HG02571 (cell line): ENCODE measurements at regions not wholly inside any gene's neighbourhood (a gene's known extent, or its start where the extent isn't known, plus 50 kb on each side); places are given as distances from the start of the nearest gene placed in this dataset.

Experiments
- ATAC-seq: cut with Tn5 transposase; IDR thresholded peaks from one replicate; pipeline ENCODE4 v1.9.1; 2021; ENCODE audit warnings: mild to moderate bottlenecking, moderate library complexity; ENCODE audit not compliant: unreplicated experiment

DNA sequence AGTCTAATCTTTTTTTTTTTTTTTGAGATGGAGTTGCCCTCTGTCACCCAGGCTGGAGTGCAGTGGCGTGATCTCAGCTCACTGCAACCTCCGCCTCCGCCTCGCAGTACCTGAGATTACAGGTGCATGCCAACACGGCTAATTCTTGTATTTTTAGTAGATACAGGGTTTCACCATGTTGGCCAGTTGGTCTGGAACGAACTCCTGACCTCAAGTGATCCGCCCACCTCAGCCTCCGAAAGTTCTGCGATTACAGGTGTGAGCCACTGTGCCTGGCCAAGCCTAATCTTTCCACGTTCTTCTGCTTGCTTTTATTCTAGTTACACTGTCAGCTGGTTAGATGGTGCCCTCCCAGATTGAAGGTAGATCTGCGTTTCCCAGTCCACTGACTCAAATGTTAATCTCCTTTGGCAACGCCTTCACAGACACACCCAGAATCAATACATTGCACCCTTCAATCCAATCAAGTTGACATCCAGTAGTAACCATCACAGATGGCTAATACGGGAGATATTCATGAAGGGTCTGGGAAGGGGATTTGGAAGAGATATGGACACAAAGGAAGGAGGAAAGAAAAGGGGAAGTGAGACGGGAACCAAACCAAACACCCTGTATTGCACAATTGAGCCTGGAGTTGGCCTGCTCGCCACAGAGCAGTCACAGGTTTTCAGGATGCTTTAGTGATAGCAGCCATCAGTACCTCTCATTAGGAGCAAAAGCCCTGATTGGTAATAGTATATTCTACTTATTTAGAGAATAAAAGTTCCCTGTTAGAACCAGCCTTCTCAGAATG lies 229.8 kb downstream of the PIK3C3 start:
- ATAC-seq = no peak

DNA sequence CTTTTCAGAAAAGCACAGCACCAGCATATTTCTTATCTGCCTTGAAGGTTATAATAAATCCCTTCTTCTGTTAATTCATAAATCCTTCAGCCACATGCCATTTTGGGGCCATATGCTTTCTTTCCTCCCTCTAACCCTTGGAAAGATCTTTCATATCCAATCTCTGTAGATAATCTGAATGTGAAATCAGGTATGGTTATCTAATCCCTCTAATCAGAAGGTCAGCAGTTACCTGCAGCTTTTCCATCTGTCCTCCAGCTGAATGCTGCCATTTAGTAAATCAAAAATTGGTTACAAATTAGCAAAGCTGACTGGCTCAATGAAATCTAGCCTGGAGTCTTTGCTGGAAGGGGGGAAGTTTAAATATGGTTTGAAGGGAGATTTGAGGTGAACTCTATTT lies 230.5 kb downstream of the PIK3C3 start:
- ATAC-seq = no peak

DNA sequence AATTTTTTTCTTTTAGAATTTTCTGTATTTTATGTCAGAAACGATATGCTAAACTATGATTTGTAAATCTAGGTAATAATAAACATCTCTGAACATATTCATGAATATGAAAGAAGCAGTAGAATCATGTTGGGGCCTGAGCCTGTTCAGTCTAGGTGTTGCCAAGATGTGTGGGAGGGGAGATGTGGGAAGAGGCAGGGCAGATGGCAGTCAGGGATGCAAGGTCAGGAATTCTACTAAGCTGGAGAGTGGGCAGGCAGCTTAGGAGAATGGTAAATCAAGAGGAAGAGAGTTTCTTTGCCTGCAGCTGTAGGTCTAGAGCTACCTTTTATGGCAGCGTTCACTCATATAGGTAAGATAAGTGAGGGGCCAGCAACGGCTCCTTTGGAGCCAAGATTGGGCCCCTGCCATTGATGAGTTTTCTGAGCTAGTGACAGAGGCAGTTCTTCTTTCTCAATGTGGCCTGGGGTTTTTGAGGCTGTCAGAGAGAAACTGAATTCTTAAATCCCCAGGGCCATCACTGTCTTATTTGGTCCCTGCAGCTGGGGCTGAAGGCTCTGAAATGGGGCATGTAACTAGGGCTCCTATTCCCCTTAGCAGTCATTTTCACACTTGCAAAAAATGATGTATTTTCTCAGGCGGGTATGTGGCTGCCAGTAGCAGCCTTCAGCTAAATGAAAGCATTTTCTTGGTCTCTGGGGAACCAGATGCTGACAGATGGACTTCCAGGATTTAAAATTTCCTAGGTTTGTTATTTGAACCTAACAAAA lies 232.8 kb downstream of the PIK3C3 start:
- peak; percentile 81 for ATAC-seq

DNA sequence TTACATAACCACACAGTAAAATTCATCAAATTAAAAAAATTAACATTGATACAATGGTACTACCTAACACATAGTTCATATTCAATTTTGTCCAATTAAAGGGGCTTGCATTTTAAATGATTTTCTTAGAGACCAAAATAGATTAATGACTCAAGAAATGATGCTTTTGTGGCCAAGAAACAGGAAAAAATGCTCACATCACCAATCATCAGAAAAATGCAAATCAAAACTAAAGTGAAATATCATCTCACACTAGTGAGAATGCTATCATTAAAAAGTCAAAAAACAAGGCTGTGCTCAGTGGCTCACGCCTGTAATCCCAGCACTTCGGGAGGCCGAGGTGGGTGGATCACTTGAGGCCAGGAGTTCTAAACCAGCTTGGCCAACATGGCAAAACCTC lies 235.6 kb downstream of the PIK3C3 start:
- ATAC-seq = no peak

DNA sequence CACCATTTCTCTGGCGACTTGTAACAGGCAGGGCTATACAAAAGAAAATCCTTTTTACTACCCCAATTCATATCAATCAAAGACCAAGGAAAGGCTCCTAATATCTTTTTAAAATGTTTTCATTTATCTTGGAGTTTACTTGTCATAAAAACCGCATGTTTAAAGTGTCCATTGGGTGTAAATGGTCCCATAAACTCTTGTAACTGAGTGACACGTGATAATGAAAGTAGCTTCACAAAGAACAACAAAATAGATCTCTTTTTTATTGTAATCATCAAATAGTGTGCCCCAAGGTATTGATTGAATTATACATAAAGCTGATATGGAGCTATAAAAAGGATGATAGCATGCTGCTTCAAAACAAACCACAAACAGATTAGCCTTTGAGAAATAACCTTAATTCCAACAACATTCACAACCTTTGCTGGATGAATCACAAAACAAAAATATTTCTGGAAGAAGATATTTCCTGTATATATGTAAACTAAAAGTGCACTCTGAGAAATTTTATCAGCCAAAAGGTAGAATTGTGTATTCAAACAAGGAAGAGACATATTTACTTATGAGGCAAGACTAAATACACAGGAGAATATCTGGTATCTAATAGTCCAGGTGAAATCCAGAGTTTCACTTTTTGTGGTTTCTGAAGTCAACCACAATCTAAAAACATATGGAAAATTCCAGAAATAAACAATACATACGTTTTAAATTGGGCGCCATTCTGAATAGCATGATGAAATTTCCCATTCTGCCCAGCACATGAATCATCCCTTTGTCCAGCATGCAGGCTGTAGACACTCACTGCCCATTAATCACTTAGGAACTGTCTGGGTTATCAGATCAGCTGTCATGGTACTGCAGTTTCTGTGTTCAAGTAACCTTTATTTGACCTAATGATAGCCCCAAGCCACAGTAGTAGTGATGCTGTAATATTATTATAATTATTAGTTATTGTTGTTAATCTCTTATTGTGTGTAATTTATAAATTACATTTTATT lies 237.5 kb downstream of the PIK3C3 start:
- no peak for ATAC-seq

DNA sequence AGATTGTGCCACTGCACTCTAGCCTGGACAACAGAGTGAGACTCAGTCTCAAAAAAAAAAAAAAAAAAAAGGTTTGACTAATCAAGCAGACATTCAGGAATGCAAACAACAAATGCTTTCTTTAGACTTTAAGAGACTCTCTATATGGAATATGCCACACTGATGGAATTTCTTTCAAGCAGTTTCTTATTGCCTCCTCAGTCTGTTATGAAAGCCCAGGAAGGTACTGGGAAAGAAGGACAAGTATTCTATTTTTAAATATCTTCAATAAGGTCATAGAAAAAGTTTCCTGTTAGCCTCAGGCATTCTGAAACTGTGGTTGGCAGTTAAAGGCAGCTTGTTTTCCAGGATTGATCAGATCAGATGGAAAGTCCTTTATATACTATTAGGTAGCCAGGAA lies 241.6 kb downstream of the PIK3C3 start:
- ATAC-seq = no peak

DNA sequence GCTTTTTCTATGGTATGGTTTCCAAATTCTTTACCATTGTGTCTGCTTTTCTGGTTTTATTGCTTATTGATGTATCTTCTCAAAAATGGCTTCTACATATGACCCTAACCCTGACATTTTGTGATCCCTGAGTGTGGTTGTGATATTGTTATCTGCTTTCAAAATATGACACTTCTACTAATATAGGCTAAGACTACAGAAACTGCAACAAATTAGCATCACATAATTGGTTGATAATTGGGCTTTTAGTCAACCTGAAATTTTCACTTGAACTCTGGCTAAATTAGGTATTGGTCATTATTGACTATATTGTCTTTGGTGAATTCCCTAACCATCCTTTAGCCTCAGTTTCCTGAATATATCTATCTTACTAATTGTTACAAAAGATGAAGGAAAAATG lies 246.1 kb downstream of the PIK3C3 start:
- ATAC-seq = no peak

DNA sequence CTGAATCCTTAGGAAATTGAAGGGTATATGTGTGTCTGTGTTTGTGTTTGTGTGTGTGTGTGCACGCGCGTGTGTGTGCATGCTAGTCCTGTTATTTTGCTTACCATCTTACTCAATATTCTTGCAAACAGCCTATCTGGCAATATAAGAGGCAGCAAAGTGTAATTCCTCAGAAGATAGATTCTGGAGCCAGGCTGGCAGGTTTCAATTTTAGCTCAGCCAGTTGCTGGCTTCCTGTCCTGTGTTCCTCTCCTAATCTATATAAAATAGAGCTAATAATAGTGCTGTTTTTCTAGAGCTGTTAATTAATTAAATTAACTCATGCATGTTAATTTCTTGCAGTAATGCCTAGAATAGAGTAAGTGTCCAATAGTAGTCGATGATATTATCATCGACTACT lies 256.2 kb downstream of the PIK3C3 start:
- no peak for ATAC-seq

DNA sequence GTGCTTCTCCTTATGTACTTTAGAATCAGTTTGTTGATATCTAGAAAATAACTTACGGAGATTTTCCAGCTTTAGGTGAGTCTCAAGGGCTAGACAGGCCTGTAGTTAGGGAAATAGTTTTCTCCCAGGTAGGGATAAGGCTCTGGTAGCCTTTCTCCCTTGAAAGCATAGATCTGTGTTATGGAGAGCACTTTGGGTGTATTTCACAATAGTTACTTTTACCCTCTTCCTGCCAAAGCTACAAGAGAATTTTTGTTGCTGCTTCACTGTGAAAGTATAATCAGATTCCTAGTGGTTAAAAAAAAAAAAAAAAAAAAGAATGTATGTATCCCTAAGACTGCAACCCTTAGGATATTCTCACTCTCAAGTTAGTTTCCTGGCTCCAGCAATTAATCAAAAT lies 267.5 kb downstream of the PIK3C3 start:
- ATAC-seq = no peak

DNA sequence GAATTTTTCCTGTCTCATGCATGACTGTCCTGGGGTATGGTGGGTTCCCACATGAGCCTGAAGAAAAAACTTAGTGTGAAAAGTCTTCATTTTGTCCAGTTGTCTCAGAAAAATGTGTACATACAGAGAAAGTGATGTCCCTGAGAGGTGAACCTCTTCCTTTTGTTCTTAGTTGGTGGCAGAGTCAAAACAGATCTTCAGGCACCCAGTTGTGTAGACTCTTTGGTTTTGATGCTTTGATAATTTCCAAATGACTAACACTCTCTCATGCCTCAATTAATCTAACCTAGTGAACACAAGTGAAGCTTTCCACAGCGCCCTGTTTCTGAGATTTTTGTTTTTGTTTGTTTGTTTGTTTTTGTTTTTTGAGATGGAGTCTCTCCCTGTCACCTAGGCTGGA lies 273.5 kb downstream of the PIK3C3 start:
- ATAC-seq = no peak

DNA sequence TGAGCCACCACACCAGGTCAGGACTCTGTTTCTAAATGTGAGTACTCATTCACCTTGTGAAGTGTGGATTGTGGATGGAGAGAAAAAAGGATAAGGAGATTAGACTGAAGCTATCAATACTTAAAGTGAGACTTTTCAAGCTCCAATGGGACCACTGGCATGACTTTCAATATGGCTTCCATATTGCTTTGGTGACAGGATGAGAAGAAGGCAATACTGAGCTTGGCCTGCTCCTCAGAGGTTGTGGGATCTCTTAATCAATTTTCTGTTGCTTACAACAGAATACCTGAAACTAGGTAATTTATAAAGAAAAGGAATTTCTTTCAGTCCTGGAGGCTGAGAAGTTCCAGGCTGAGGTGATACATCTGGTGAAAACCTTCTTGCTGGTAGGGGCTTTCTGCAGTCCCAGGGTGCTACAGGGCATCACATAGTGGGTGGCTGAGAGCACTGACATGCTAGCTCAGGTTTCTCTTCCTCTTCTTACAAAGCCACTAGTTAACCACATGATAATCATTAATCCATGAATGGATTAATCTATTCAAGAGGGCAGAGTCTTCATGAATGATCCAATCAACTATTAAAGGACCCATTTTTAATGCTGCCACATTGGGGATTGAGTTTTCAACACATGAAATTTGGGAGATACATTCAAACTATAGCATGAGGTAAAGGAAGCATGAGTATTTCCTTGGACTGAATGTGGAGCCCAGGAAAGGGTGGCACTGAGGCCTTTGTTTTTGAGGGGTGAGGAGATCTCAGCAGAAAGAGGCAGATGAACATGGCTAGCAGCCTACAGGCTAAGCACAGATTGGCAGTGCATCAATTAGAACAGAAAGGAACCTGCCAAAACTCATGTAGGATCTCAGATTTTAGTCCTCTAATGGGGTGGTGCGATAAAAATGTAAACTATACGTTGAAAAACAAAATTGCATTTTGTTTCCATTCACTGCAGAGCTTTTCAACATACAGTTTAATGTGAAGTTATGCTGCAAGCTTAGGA lies 274.5 kb downstream of the PIK3C3 start:
- ATAC-seq = peak; percentile 97

DNA sequence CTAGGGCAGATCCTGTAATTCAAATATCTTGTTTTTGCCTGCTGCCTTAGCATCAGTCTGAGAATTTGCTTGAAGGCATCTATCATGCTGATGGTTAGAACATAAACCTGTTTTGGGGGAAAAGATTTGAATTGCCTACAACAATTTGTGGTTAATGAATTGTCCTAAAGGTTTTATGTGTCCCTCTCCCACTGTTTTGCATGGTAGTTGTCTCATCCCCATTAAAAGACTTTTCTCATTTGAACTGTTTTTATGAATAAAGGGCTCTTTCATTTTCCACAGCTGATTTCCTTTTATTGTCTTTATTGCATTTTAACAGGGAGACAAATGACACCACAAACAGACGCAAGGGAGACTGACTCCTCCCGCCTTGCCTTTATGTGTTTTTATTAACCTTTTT lies 275.6 kb downstream of the PIK3C3 start:
- no peak for ATAC-seq

DNA sequence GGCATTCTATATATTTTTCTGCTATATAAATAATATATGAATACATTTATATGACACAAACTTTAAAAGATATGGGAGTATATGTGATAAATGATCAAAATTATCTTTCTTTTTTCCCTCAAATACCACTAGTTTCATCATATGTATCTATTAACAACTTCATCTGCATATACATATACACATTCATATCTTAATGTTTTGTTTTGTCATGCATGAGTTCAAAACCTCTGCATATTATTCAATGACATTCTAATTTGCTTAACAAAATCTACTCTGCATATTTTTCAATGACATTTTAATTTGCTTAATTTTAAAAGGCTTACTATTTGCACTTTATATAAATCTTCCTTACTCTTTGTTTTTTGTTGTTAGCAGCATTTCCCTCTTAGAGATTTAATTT lies 276.2 kb downstream of the PIK3C3 start:
- ATAC-seq = no peak

DNA sequence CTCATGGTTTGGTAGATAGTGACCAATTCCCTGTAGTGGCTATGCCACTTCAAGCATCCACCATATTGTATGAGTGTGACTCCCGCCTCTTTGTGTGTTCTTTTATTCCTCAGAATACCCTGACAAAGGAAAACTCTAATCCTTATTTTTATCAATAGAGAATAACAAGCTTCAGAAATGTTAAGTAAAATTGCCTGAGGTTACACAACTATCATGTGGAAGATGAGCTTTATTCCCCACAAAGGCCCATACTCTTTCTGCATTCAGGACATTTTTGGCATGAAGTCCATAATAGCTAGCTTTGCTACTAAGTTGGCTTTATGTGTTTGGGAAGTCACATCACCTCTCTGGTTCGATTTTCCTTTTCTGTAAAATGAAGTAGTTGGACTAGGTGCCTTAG lies 276.8 kb downstream of the PIK3C3 start:
- ATAC-seq = no peak

DNA sequence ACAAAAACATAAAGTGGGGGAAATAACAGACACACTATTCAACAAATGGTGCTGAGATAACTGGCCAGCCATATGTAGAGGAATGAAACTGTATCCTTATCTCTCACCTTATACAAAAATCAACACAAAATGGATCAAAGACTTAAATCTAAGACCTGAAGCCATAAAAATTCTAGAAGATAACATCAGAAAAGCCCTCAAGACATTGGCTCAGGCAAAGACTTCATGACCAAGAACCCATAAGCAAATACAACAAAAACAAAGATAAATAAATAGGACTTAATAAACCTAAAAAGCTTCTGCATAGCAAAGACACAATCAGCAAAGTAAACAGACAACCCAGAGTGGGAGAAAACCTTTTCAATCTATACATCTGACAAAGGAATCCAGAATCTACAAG lies 278.9 kb downstream of the PIK3C3 start:
- no peak for ATAC-seq

DNA sequence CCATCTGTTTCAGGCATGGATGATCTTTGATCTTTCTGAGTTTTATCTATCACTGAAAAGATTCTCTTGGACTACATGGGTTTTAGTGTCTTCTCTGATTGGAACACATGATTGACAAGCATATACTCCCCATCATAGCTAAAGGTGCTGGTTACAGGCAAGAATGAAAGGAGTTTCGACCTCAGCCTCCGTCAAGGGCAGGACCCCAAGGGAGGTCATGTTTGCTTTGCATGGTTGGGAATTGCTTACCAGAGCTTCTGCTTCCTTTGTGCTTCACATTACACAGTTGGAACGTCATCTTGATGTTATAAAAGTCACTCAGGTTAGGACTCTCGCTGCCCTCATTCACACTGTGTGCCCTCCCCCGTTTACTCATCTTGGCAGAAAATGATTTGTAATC lies 287.7 kb downstream of the PIK3C3 start:
- no peak for ATAC-seq

DNA sequence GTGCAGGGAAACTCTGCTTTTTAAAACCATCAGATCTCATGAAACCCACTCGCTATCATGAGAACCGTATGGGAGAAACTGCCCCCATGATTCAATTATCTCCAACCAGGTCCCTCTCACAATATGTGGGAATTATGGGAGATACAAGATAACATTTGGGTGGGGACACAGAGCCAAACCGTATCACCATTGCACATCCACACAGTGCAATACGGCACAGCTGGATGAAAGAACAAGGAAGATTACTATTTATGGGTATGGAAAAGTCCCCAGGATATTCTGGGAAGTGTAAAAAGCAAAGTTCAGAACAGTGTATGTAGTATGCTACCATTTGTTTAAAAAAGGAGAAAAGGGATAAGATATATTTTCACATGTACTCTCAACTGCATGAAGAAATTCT lies 290.1 kb downstream of the PIK3C3 start:
- no peak for ATAC-seq

DNA sequence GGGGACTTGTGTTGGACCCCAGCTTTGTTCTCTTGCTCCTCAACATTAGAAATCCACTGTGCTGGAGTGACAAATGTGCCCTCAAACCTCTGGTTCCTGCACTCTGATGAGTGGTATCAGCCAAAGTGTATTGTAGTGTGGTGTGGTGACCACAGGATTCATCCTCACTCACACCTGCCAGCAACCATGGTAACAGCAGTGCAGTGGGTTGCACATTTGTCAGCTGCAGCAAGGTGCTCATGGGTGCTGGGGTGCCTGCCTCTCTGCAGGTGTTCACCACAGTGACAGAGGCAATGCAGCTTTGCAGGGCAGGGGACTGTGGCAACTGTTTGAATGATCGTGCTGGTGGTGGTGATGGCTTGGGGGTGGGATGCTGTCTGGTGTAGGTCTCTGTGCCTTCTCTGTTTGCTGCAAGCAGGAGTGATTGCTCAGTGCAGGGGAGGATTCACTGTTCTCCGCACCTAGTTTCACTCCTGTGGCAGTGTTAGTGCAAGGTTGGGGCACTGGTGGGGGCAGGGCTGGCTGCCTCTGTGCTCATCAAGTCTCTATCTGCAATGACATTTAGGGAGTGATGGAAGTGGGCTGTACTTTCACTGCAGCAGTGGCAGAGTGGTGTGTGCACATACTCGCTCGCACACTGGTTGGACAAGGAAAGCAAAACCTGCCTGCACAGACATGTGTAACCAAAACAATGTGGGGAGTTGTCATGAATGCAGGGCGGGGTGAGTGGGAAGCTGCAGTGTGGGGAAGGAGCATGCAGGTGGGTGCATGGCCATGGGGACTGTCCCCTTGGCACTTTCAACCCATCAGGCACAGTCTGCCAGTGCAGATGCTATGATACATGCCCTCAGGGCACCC lies 301.1 kb downstream of the PIK3C3 start:
- ATAC-seq = no peak

DNA sequence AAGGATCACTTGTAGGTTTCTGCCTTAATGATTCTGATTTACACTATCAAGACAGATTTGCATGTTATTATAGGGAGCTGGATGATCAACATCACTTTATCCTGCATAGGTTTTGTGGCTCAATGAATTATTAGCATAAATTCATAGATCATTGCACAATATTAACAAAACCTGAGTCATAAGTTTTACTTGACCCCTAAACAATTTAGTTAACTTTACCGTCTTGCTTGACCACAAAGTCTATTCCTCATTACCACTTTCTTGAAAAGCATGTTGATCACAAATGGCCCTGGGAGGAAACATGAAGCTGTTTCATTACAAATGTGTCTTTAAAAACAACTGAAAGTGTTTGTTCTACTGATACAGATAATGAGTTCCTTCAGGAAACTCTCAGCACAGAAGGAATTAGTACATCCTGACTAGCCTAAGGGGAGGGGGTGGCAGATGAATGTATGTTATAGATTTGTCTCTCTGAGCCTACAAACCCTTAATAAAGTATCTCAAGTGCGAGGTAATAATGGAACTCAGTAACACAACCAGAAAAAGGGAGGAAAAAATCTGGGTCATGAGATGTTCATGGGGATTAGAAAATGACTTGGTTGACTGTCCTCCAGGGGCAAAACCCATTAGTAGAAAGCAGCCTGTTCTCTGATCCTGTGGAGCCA lies 303.4 kb downstream of the PIK3C3 start:
- ATAC-seq = no peak
